Stimulated activated CD4-positive, alpha-beta T cell treated with anti-CD3 and anti-CD28 coated beads, Interleukin-1b, Interleukin-23, amount 100 ng/mL, for 24 hours (primary cell): ENCODE measurements at regions not wholly inside any gene's neighbourhood (a gene's known extent, or its start where the extent isn't known, plus 50 kb on each side); places are given as distances from the start of the nearest gene placed in this dataset.

Experiments
- DNase-seq, 4 experiments: peaks; one replicate each; pipeline ENCODE4 v3.0.0-alpha.2; 2020; ENCODE audit warnings: low read depth in 4 of 4, low spot score in 1 of 4

DNA sequence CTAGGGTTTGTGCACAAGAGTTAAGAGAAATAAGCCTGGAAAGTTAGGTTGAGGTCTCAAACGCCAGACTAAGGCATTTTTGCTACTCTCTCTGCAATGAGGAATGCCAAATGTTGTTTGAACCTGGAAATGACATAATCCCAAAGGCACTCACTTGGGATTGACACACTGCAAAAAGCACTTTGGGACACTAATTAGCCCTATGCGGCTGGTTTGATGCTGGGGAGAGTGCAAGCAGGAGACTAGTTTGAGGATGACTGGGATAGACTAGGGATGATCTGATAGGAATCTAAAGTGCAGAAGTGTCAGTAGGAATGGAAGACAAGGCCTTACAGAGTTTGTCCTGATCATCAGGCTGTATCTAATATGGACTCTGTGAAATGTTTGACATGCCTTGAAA lies 469.0 kb downstream of the SLC4A3 start:
- no peak for DNase-seq

DNA sequence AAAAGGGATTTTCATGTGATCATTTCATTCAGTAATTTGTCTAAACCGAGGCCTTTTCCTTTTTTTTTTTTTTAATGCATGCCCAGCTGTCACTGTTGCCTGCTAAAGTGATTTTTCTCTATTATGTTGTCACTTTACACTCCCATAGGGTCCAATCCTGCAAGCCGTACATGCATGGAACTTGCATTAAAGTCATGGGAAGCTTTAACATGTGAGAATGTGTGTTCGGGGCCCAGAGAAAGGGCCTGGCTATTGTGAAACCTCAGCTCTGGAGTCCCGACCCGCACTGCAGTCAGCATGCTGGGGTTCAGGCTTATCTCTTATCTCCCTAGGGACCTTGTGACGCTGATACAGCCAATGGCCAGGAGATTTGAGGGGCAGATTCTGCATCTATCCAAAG lies 474.6 kb downstream of the SLC4A3 start:
- DNase-seq, result no peak

DNA sequence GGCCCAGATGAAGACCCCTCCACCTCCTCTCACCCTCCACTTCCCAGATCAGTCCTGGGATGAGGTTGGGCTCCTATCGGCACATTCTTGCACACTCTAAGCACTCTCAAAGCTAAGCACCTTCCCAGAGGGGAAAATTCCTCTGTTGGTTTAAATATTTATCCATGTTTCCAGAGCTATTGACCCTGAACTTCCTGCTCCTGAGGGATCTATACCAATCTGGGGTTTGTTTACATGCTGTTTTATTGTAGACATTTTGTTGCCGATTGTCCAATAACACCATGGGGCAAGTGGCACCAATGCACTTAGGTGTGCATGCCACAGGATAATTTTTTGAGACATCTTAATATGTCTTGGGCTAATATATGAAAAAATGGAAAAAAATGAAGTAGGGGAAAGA lies 476.2 kb downstream of the SLC4A3 start:
- DNase-seq, result no peak

DNA sequence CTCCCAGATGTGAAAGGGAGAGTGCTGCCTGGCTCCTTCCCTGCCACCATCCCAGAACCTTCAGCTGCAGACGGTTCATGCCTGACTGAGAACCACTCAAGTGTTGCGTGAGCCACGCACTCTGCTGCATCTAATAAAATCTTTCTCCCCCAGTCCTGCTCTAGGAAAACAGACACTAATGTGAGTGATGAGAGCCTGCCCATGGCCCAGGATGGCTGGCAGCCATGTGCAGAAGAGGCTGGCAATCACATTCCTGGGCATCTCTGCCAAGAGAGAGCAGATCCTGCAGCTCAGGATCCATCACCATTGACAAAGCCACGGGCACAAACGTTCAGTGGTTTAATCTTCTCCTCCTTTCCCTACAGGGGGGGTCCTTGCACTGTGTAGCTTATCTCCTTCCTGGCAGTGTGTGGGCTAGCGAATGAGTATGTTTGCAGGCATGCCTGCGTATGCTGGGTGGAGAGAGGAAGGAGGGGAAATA lies 477.5 kb downstream of the SLC4A3 start:
- no peak for DNase-seq

DNA sequence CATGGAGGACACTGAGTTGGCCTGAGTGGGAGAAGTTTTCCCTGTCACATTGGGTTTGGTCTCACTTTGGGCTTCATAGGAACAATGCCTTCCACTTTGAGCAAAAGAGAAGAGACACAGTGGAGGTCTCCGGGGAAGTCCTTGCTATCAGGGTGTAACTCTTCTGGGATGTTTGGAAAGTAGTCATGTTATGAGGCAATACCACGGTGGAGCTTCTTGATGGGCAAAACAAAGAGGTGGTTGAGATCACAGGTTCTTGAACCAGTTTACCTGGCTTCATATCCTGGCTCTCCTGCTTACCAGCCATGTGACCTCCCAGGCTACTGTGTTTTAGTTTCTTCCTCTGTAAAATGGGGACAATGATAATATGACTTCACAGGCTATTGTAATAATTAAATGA lies 478.6 kb downstream of the SLC4A3 start:
- DNase-seq, result no peak

DNA sequence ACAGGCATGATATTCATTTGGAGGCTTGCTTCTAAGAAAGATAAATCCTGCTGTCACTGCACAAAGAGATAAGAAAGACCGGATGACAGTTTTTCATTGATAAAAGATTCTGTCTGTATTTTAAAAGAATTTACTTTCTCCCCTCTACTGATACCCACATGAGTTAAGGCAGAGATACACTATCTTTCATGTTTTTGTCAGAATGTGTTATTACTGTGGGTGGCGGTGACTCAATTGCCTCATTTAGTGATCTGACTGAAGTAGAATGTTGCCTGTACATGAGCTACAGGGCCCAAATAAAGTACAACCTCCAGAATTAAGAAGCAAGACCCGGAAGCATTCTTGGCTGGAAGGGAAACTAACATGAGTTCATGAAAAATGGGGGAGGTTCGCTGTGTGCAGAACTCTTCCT lies 480.0 kb downstream of the SLC4A3 start:
- DNase-seq, result no peak

DNA sequence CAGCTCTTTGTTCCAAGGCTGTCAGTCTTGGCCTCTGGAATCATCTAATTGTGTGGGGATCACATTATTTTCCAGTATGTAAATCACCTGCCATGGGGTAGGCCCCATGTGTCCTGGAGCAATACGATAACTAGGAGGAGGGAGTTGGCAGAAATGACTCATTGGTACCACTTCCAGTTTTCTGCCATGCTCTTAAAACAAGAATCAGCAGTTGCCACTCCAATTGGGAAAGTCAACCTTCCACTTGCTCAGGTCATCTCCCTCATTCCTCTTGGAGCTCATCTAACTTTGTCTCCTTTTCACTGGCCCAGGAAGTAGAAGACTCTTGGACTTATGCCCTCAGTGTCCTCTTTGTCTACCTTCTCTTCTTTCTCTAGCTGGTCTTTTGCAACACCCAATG lies 487.0 kb downstream of the SLC4A3 start:
- DNase-seq, result no peak

DNA sequence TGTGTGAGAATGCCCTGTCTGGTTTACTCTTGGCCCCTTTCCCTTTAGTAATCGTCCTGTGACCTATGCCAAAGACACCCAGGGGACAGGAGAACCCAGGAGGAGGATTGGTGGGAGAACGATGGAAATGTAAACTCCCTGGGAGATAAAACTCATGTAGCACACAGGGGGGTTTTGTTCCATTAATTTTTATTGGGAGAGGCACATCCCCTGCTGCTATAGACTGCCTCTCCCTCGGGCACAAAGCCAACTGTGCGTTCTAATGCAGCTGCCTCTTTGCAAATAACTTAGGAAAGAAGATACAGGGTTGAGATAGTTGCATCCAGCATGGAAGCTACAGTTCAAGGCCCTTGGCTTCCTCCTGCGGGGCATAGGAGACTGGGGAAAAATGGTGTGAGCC lies 489.6 kb downstream of the SLC4A3 start:
- DNase-seq, result no peak

DNA sequence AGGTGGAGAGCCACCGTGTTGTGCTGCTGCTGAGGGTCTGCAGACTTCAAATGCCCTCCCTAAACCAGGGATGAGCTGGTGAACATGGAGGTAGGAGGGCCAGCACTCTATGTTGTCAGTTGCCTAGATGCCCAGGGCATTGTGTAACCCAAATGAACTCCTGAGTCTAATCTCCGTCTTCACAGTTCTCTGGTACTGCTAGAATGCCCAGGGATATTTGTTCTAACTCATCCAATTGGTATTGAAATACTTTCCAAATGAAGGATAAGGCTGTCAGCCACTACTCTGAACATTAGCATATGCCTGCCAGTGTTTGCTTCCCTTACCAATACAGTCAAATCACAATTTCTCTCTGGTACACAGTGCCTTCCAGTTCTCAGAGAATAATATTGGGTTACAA lies 492.6 kb downstream of the SLC4A3 start:
- DNase-seq, result no peak

DNA sequence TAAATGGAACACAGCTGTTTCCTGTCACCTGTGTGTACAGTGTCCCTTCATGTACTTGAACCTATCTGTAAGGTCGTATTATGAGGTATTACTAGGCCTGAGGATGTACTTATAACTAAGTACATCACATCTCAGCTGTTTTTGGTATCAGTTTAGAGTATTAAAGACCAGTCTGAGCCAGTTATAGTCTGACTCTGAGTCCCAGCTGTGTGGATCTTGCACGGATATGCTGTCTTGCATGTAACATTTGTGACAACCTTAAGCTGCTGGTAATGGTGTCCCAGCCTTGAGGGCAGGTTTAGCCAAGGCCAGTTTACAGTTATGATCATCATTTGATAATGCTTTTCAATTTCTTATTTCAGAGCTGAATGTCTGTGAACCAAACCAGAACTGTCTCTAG lies 496.3 kb downstream of the SLC4A3 start:
- no peak for DNase-seq

DNA sequence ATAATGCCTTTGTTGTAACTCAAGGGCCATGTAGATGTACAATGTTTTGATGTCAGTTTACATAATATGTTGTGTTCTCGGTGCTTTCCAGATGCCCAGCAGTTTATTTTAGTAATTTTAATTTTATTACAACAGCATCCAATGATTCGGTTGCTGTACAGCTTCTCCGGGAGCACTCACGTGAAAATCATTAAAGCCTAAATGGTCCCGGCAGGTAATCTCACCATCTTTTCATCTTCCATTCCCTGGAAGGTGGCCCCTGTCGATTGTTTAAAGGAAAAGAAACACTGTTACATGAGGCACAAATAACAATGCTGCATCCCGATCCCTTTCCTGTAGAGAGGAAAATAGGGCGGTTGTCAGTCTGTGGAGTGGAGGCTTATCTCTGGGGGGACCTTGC lies 498.1 kb downstream of the SLC4A3 start:
- no peak for DNase-seq

DNA sequence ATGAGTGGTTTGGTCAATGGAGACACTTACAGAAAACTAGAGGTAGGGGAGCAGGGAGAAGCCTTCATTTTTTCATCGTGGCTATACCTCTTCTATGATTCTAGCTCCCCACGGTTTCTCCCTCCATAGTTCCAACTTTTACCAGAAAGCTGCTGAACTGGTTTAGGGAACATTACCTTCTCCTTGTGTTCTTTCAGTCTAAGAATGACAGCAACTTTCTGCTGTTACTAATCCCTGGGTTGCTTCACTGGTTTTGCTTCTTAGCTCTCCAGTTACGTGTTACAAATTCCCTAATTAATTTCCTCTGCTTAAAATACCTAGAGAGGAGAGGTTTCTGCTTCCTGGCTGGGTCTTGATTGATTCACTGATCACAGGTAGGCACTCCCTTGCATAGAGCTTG lies 499.9 kb downstream of the SLC4A3 start:
- no peak for DNase-seq

DNA sequence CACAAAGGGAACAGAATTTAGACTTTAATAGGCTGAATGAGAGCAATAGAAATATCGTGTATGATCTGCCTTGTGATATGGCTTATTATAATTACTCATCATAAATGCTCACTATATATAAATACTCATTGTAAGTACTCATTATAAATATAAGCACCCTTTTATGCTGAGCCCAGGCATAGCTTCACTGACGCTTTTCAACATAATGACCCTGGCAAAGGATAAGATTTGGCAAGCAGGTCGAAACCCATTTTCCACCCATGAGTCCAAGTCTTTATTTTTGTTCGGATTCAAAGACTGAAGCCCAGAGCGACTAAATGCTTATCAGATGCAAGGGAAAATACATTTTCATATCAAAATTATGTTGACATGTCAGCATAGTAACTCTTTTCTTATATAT lies 500.4 kb downstream of the SLC4A3 start:
- no peak for DNase-seq

DNA sequence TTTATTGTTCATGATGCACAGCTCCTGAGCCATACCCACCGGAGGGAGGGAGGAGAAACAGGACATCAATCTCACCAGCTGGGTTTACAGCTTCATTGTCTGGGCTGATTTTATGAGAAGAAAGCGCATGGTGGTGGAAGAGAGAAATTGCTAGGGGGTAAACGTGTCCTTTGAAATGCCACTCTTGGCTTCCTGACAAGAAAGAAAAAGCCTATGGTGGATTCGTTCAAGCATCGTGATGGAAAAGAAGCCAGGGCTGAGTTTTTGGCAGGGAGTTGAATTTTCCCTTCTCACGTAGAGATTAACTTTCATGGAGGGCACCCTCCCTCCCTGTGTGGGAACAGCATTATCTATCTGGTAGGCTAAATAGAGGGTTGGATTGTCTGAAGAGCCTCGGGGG lies 502.0 kb downstream of the SLC4A3 start:
- DNase-seq, result no peak

DNA sequence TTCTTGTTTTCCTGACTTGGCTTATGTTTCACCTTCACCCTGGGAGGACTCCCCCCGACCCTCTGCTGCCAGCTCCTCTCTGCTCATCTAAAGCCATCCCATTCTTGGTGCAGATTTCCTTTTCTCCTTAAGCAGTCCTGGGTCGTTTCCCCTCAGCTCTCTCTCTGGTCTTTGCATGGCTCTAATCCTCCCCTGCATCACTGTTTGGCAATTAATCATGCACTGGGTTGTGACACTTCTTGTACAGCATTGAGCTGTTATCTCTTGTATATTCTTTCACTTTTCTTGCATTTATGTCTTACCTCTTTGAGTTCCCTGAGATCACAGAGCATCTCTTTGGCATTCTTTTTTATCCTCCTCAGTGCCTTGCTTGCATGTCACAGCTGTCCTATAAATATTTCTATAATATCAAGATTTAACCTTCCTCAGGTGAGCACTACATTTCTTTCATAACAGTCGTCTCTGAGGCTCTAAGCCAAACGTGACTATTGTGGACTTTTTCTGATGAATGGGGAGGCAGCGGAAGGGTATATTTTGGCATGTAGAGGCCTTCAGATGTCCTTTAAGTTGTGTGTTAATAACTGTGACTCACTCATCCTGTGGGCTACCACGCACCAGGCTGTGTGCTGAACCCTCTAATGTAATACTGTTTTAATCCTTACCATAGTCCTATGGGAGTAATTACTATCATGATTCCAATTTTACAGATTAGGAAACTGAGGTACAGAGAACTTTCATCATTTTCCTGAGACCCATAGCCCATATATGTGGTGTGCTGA lies 507.5 kb downstream of the SLC4A3 start:
- DNase-seq, result no peak

DNA sequence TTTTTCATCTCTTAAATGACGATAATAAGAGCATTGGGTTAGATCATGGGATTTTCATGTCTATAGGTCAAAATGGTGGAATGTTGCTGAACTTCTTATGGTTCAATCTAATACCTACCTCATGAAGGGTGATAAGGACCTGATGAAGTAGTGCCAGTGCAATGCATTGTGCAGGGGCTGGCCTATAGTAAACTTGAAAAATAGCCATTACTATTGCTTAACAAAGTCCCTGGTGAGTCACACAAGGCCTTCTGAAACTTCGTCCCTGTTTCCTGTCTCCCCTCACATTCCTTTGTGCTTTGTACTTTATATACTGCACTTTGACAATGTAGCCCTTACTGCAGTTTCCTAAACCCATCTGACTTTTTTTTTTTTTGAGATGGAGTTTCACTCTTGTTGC lies 515.9 kb downstream of the SLC4A3 start:
- DNase-seq, result no peak

DNA sequence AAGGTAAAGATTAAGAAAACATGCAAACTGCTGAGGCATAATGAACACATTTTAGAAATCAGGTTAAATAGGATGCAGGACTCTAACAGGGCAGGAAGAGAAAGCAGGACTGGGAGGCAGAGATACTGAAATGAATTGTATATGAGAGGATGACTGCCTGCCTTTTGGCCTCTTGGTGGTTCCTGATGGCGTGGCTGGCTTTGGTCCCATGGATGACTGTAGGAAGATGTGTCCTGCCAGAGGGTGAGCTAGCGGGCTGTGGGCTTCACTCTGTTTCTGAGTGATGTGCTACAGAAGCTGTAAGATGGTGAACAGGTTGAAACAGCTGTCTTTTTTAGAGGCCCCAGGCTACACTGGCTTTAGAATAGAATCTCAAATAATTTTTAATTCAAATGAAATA lies 517.0 kb downstream of the SLC4A3 start:
- no peak for DNase-seq

DNA sequence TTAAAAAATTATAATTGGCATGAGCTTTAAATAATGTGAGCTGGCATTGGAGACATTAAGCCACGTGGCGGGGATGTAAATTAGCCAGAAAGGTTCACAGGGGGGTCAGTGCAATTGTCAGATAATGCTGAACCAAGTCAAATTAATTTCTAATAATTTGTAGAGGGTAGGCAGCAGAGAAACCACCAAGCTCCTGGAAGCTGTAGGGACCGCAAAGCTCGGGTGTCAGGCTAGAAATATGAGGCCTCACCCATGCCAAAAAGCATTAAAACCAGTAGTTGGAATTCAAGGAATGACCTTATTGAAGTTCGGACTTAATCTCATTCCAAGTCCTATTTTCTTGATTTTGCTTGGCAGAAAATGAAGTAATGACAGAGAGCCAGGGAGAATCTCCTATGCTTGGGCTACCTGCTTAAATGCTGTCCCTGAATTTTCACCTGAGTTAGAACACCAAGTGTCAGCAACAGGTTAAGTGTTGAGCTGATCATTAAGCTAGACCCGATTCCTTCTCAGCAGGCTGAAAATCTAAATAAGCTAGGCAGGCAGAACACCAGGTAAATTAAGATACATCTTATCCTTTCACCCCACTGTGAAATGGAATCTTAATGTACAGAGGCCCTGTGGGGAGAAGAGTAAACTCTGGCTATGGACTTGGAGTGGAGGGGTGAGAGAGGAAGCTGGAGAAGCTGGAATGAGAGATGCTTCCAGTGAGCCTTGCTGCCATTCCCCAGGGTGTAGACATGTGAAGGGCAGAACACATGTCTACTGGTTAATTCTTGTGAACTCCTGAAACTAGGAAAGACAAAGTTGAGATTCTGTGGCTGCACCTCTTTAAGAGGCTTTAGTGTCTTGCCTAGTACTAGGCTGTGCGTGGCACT lies 520.0 kb downstream of the SLC4A3 start:
- DNase-seq, result no peak

DNA sequence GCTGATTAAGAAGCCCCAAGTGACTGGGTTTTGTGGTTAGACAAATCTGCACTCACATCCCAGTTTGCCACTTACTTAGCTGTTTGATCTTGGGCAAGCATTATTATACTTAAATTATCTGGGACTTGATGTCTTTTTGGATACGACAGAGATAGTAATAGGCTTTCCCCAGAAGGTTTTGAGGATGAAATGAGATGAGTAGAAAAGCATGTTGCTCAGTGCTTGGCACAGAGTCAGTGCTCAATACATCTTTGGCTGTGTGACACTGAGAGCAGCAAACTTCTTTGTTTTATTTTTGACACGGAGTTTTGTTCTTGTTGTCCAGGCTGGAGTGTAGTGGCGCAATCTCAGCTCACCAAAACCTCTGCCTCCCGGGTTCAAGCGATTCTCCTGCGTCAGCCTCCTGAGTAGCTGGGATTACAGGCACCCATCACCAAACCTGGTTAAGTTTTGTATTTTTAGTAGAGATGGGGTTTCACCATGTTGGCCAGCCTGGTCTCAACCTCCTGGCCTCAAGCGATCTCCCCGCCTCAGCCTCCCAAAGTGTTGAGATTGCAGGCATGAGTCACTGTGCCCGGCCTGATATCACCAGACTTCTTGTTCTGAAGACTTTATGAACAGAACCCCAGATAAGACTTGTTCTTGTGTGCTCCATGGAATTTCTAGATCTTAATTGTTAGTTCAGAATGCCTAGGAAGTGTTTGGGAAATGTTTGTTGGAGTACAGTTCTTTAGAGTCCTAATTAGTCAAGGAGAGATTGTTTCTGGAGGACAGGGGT lies 521.2 kb downstream of the SLC4A3 start:
- no peak for DNase-seq

DNA sequence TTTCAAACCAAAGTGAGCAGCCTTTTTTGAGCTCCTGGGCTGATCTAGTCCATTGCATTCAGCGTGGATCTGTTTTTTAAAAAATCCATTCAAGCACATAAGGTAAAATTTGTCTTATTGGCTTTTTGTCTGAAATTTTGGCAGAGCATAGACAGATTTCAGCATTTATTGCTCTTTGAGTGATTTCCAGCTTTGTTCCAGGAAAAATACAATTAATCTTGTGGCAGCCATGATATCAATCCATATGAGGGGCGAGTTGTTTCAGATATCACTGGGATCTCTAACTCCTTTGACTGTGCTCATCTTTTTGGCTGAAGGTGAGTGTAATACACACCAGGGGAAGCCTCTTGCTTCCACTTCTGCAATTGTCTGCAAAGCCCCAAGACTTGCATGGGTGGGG lies 523.9 kb downstream of the SLC4A3 start:
- no peak for DNase-seq

DNA sequence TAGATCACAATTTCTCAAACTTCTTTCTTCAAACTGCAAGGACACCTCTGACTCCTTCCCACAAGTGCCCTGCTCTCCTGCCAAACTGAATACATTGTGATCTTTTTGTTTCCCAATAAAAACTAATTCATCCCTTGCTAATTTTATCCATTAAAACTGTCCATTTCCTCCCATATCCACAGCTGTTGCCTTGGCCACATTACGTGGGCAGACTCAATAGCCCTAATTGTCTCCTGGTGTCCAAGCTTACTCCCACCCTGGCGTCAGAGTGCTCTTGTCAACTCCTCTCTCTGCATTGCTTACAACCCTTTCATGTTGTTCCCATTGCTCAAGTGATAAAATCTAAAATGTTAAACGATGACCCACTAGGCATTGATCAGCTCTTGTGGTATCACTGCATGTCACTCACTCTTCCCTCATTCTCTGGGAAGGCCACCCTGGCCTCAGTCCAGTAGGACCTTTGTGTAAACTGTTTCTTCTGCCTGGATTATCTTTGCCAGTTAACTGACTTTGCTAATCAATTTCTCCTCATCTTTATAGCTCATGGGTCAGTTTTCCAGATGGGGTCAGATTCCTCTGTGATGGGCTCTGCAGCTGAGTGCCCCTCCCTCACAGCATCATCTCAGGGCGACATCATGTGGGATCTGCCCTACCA lies 525.0 kb downstream of the SLC4A3 start:
- no peak for DNase-seq
